ENCODE measurements at regions not wholly inside any gene's neighbourhood (a gene's known extent, or its start where the extent isn't known, plus 50 kb on each side); places are given as distances from the start of the nearest gene placed in this dataset.

- TF ChIP-seq MAX (IDR thresholded peaks at IDR 0.05) (no peak), CTCF (IDR thresholded peaks at IDR 0.05; ENCODE audit: low read depth, low read length, missing input control) (no peak), GABPA (IDR thresholded peaks at IDR 0.05 in 1 of 2, conservative IDR thresholded peaks at IDR 0.05 in 1 of 2) (no peak), SP1 (IDR thresholded peaks at IDR 0.05) (no peak)
Observed at GRCh38 chr3:189513281-189514117, 117.7 kb upstream of the TP63 start.

Measured in liver (tissue), 3 donors.